ENCODE measurements at regions not wholly inside any gene's neighbourhood (a gene's known extent, or its start where the extent isn't known, plus 50 kb on each side); places are given as distances from the start of the nearest gene placed in this dataset.

DNA sequence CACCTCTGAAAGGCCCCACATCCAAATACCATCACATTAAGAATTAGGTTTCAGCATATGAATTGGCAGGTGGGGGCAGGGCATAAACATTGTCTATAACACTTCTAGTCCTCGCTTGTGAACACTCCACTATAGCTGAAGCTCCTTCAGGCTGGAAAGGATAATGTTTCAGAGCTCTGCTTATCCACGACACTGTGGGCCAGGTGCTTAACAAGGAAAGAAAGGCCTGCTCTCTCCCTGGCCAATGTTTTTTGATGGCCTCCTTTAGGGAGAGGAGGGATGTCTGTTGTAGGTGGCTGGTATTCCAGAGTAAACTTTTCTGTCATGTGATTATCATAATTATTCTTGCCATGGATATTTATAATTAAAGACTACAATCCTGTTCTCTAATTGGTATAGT lies 86.4 kb downstream of the CCNA1 start:
- intact Hi-C loops (cut with micrococcal nuclease) (no loop called here), dilution Hi-C loops (cut with MboI; ENCODE audit: extremely low pct_ligation_motif_present, low sequenced_read_pairs) (no loop called here)
- TF ChIP-seq, protein P1, sequence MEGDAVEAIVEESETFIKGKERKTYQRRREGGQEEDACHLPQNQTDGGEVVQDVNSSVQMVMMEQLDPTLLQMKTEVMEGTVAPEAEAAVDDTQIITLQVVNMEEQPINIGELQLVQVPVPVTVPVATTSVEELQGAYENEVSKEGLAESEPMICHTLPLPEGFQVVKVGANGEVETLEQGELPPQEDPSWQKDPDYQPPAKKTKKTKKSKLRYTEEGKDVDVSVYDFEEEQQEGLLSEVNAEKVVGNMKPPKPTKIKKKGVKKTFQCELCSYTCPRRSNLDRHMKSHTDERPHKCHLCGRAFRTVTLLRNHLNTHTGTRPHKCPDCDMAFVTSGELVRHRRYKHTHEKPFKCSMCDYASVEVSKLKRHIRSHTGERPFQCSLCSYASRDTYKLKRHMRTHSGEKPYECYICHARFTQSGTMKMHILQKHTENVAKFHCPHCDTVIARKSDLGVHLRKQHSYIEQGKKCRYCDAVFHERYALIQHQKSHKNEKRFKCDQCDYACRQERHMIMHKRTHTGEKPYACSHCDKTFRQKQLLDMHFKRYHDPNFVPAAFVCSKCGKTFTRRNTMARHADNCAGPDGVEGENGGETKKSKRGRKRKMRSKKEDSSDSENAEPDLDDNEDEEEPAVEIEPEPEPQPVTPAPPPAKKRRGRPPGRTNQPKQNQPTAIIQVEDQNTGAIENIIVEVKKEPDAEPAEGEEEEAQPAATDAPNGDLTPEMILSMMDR (IDR thresholded peaks at IDR 0.05; ENCODE audit: extremely low read depth in 1 of 2, insufficient read depth in 1 of 2, low read depth in 1 of 2, low read length in 2 of 2), result no peak
- TF ChIP-seq, protein P2, sequence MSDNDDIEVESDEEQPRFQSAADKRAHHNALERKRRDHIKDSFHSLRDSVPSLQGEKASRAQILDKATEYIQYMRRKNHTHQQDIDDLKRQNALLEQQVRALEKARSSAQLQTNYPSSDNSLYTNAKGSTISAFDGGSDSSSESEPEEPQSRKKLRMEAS (IDR thresholded peaks at IDR 0.05; ENCODE audit: insufficient read depth, insufficient read length), result no peak
- no peak for TF ChIP-seq POLR2AphosphoS5 (IDR thresholded peaks at IDR 0.05; ENCODE audit: insufficient read depth, low read depth, low read length)
- no peak for TF ChIP-seq MYC (IDR thresholded peaks at IDR 0.05; ENCODE audit: low read depth, low read length)
- TF ChIP-seq JUN (IDR thresholded peaks at IDR 0.05; ENCODE audit: borderline replicate concordance, insufficient read depth, insufficient read length, low read depth), result no peak
- no peak for TF ChIP-seq EZH2 (IDR thresholded peaks at IDR 0.05; ENCODE audit: borderline replicate concordance, low read depth, low read length, severe bottlenecking)
- TF ChIP-seq FOS (IDR thresholded peaks at IDR 0.05; ENCODE audit: borderline replicate concordance, insufficient read depth, low read length), result no peak
- TF ChIP-seq GATA2 (IDR thresholded peaks at IDR 0.05; ENCODE audit: insufficient read depth, insufficient read length, low read depth, low read length), result no peak
- TF ChIP-seq POLR2A (IDR thresholded peaks at IDR 0.05; ENCODE audit: low read depth, low read length), result no peak
- no TSS peak for BruUV-seq (replicated peaks)
- no peak overlapping the region for H3K27ac ChIP-seq (ENCODE audit: insufficient read depth, low read depth, low read length)
- H3K9ac ChIP-seq (replicated peaks; ENCODE audit: extremely low read depth, insufficient read depth, low read length), result no peak overlapping the region
- peaks cover 0 to 3% of the 10 kb centered on the region in 2 experiments for H3K27me3 ChIP-seq (ENCODE audit: control insufficient read depth in 2 of 2, insufficient read depth in 2 of 2, low read length in 2 of 2)
- H2AFZ ChIP-seq (ENCODE audit: low read depth, low read length), result no peak overlapping the region
- DNase-seq (ENCODE audit: low read depth, low spot score), result no peak
- H3K4me2 ChIP-seq (ENCODE audit: insufficient read depth, low read length), result no peak overlapping the region
- H4K20me1 ChIP-seq (replicated peaks; ENCODE audit: control insufficient read depth, extremely low read depth, insufficient read depth, low read length), result no peaks in the 10 kb centered on the region
- H3K79me2 ChIP-seq (ENCODE audit: control insufficient read depth, insufficient read depth, low read length), result no peaks in the 10 kb centered on the region
- no peaks in the 10 kb centered on the region for H3K4me1 ChIP-seq (ENCODE audit: control insufficient read depth, extremely low read depth, insufficient read depth, low read length)
- H3K4me3 ChIP-seq (replicated peaks in 1 of 3; ENCODE audit: insufficient read depth in 1 of 3, low read depth in 1 of 3, low read length in 3 of 3), result no peak overlapping the region
- ChIA-PET CTCF (interaction anchor here (0.7 to 1.0 kb wide), 2 partner anchors 8 to 12 kb away, joined by 3 read pairs; no protein-coding TSS in a partner anchor), POLR2A (no interaction called here)
- H3K9me3 ChIP-seq (replicated peaks; ENCODE audit: control insufficient read depth, insufficient read depth, low read length), result no peaks in the 10 kb centered on the region
- no peak for FAIRE-seq
- H3K36me3 ChIP-seq (ENCODE audit: control insufficient read depth in 2 of 2, extremely low read depth in 1 of 2, insufficient read depth in 2 of 2, low read length in 2 of 2), result no peaks in the 10 kb centered on the region
- H3K9me1 ChIP-seq (replicated peaks; ENCODE audit: control insufficient read depth, extremely low read depth, insufficient read depth, low read length), result no peaks in the 10 kb centered on the region
